NCI-H1436 treated with DMSO at 0.1 percent for 48 hours (cell line): ENCODE measurements at regions not wholly inside any gene's neighbourhood (a gene's known extent, or its start where the extent isn't known, plus 50 kb on each side); places are given as distances from the start of the nearest gene placed in this dataset.
"Not testable (repeated sequence)": the region's sequence is repeated elsewhere in the genome, so short reads cannot be mapped to it uniquely, and the experiment has no call there.

Source experiments
- DNase-seq: peaks from one replicate; lab custom pipeline; 2025; lab: John Stamatoyannopoulos, UW

- no peak for DNase-seq
Measured at GRCh38 chr7:115558161-115558560, 472.4 kb downstream of the TFEC start.

GRCh38 chr7:115557296-115557695 lies 473.3 kb downstream of the TFEC start:
- DNase-seq, result not testable (repeated sequence)

GRCh38 chr7:115552766-115553165 lies 477.8 kb downstream of the TFEC start:
- DNase-seq, result peak; percentile 68

- no peak for DNase-seq
Measured at GRCh38 chr7:115549910-115550309, 480.7 kb downstream of the TFEC start.

- no peak for DNase-seq
Measured at GRCh38 chr7:115548756-115549155, 481.8 kb downstream of the TFEC start.

- no peak for DNase-seq
Measured at GRCh38 chr7:115546790-115547189, 483.8 kb downstream of the TFEC start.

GRCh38 chr7:115533785-115534184 lies 496.8 kb downstream of the TFEC start:
- DNase-seq, result no peak

GRCh38 chr7:115526278-115526677 lies 504.3 kb downstream of the TFEC start:
- DNase-seq, result no peak

GRCh38 chr7:115522174-115522573 lies 508.4 kb downstream of the TFEC start:
- DNase-seq, result no peak

- DNase-seq, result no peak
Measured at GRCh38 chr7:115516341-115516740, 514.2 kb downstream of the TFEC start.

- no peak for DNase-seq
Measured at GRCh38 chr7:115511330-115511729, 519.2 kb downstream of the TFEC start.

GRCh38 chr7:115505136-115505535 lies 525.4 kb downstream of the TFEC start:
- no peak for DNase-seq

GRCh38 chr7:115499956-115500355 lies 530.6 kb downstream of the TFEC start:
- DNase-seq, result no peak

GRCh38 chr7:115496006-115496405 lies 534.6 kb downstream of the TFEC start:
- DNase-seq, result no peak

GRCh38 chr7:115494529-115495147 lies 535.9 kb downstream of the TFEC start:
- no peak for DNase-seq

- DNase-seq, result no peak
Measured at GRCh38 chr7:115493381-115493780, 537.2 kb downstream of the TFEC start.

- no peak for DNase-seq
Measured at GRCh38 chr7:115491744-115492380, 538.7 kb downstream of the TFEC start.

GRCh38 chr7:115479448-115479847 lies 551.1 kb downstream of the TFEC start:
- no peak for DNase-seq

GRCh38 chr7:115478426-115478825 lies 552.1 kb downstream of the TFEC start:
- no peak for DNase-seq

GRCh38 chr7:115477193-115477651 lies 553.3 kb downstream of the TFEC start:
- no peak for DNase-seq

GRCh38 chr7:115476671-115477181 lies 553.8 kb downstream of the TFEC start:
- peak; percentile 82 for DNase-seq

GRCh38 chr7:115475761-115476385 lies 554.0 kb downstream of the MDFIC start:
- DNase-seq, result no peak

- no peak for DNase-seq
Measured at GRCh38 chr7:115475206-115475605, 553.3 kb downstream of the MDFIC start.
